Activated CD4-positive, alpha-beta memory T cell treated with anti-CD3 and anti-CD28 coated beads, Interleukin-2, amount 10 ng/mL, durations not matched to agents 7 days and 5 days (primary cell): ENCODE measurements at regions not wholly inside any gene's neighbourhood (a gene's known extent, or its start where the extent isn't known, plus 50 kb on each side); places are given as distances from the start of the nearest gene placed in this dataset.
"Not testable (repeated sequence)": the region's sequence is repeated elsewhere in the genome, so short reads cannot be mapped to it uniquely, and the experiment has no call there.

Experiments used
- CTCF ChIA-PET: fragments of 350-600 bp; sonication (Branson Sonifier 250); formaldehyde crosslinking; loops from one replicate; lab custom pipeline; 2021; ENCODE audit warnings: antibody characterized with exemption, inconsistent platforms; lab: Charles Lee
- POLR2A ChIA-PET: fragments of 350-600 bp; sonication (Branson Sonifier 250); formaldehyde crosslinking; loops from one replicate; lab custom pipeline; 2021; ENCODE audit warnings: antibody characterized with exemption; lab: Charles Lee
- DNase-seq: peaks from one replicate; pipeline ENCODE4 v3.0.0-alpha.2; 2020
- H3K27ac Mint-ChIP-seq: one replicate; pipeline ENCODE4 v1.8.0; 2021; ENCODE audit warnings: mild to moderate bottlenecking, mixed read lengths
- H3K27me3 Mint-ChIP-seq: one replicate; pipeline ENCODE4 v1.8.0; 2021; ENCODE audit warnings: mixed read lengths
- H3K36me3 Mint-ChIP-seq: one replicate; pipeline ENCODE4 v1.8.0; 2021; ENCODE audit warnings: low read depth, mixed read lengths
- H3K4me1 Mint-ChIP-seq: one replicate; pipeline ENCODE4 v1.8.0; 2021; ENCODE audit warnings: mixed read lengths
- H3K4me3 Mint-ChIP-seq: one replicate; pipeline ENCODE4 v1.8.0; 2021; ENCODE audit warnings: mild to moderate bottlenecking, mixed read lengths
- H3K9me3 Mint-ChIP-seq: one replicate; pipeline ENCODE4 v1.8.0; 2021; ENCODE audit warnings: mixed read lengths

DNA sequence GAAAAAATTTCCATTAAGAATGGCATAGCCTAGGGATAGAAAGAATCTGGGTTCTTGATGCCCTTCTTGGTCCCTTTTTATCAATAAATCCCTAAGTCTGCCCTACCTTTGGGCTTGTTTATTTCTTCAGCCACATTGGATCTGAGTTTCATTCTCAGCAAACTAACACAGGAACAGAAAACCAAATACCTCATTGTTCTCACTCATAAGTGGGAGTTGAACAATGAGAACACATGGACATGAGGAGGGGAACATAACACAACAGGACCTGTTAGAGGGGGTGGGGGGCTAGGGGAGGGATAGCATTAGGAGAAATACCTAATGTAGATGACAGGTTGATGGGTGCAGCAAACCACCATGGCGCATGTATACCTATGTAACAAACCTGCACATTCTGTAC is 237.0 kb upstream of the MAP2 start:
- H3K4me3 Mint-ChIP-seq, H3K36me3 Mint-ChIP-seq, H3K27ac Mint-ChIP-seq, H3K9me3 Mint-ChIP-seq, CTCF ChIA-PET, H3K27me3 Mint-ChIP-seq, DNase-seq, POLR2A ChIA-PET, H3K4me1 Mint-ChIP-seq: not testable (repeated sequence)

DNA sequence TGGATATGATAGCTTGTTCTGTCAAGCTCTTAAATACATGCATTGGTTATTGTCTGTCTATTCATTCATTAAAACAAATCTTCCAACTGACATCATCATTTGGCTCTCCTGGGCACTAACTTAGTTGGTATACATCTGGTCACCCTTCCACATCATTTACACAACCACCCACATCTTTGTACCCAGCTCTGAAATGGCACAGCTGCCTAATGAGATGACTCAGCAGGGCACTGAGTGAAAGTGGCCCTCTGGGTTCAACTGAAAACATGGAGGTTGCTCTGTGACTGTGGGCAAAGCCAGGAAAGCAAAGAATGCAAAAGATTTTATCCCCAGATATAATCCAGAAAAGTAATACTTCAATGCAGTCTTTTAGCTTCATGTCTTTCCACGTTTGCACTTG is 234.0 kb upstream of the MAP2 start:
- POLR2A ChIA-PET: no interaction called here
- Mint-ChIP-seq H3K27ac (no peak overlapping the region), H3K4me3 (no peak overlapping the region), H3K27me3 (no peaks in the 10 kb centered on the region), H3K4me1 (no peaks in the 10 kb centered on the region), H3K9me3 (peaks cover 5% of the 10 kb centered on the region), H3K36me3 (no peaks in the 10 kb centered on the region)
- DNase-seq: no peak
- CTCF ChIA-PET: no interaction called here

DNA sequence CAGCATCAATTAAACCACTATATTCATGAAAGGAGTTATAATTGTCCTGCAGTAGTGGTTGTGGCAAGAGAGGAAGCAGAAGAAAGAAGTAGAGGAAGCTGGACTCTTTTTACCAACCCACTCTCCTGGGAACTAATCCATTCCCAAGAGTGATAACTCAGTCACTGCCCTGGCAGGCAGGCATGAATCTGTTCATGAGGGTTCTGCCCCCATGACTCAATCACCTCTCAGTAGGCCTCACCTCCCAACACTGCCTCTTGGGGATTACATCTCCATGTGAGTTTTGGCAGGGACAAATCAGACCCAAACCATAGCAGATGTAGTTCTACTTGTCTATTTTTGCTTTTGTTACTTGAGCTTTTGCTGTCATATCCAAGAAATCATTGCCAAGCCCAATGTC is 232.7 kb upstream of the MAP2 start:
- ChIA-PET CTCF (no interaction called here), POLR2A (no interaction called here)
- Mint-ChIP-seq H3K4me3 (no peak overlapping the region), H3K4me1 (no peaks in the 10 kb centered on the region), H3K27ac (no peak overlapping the region), H3K36me3 (no peaks in the 10 kb centered on the region), H3K27me3 (no peaks in the 10 kb centered on the region), H3K9me3 (peaks cover 8% of the 10 kb centered on the region)
- no peak for DNase-seq

DNA sequence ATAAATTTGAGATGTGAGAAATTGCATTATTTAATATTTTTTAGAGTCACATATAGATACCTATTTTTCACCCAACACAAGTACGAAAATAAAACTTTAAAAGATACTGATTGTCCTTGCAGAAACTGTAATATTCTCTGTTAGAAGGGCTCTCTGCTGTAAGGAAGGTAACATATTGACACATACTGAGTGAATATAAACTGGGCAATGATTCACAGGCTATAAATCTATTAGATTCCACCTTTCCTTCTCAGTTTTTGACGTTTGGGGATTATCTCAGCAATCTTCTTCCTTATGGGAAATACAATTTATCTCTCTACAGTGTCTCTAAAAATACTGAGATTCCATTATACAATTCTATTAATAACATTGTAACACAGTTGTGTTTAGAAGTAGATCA is 229.1 kb upstream of the MAP2 start:
- Mint-ChIP-seq H3K9me3 (peaks cover 12% of the 10 kb centered on the region), H3K4me1 (no peaks in the 10 kb centered on the region), H3K27ac (no peak overlapping the region), H3K4me3 (no peak overlapping the region), H3K27me3 (no peaks in the 10 kb centered on the region), H3K36me3 (no peaks in the 10 kb centered on the region)
- POLR2A ChIA-PET: no interaction called here
- CTCF ChIA-PET: no interaction called here
- DNase-seq: no peak

DNA sequence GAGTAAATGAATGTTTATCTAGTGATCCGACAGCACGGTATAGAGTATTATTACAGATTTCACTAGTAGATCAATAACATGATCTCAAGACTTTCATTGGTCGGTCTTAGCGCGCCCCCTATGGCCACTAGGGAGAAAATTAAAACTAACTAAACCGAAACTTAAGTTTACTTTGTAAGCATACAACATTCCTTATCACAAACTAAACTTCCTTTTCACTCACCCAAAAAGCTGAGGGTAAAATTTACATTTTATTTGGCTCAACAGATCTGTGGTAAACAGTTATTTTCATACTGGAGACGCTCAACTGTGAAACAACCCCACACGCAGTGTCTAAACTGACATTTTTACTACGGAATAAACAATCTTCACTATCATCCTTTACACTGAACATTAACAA is 215.6 kb upstream of the MAP2 start:
- Mint-ChIP-seq H3K4me1 (no peaks in the 10 kb centered on the region), H3K9me3 (no peaks in the 10 kb centered on the region), H3K36me3 (no peaks in the 10 kb centered on the region), H3K4me3 (peak overlapping the region; percentile 14), H3K27me3 (no peaks in the 10 kb centered on the region), H3K27ac (no peak overlapping the region)
- ChIA-PET POLR2A (no interaction called here), CTCF (no interaction called here)
- no peak for DNase-seq

DNA sequence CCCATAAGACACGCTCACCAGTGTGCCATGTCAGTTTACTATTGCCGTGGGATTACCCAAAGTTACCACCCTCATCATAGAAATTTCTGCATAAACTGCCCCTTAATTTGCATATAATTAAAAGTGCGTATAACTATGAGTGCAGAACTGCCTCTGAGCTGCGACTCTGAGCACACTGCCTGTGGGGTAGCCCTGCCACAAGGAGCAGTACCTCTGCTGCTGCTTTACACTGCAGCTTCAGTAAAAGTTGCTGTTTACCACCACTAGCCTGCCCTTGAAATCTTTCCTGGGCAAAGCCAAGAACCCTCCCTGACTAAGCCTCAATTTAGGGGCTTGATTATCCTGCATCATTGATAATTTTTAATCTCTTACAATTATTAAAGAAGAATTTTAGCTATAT is 213.9 kb upstream of the MAP2 start:
- Mint-ChIP-seq H3K27me3 (no peaks in the 10 kb centered on the region), H3K27ac (no peak overlapping the region), H3K4me3 (no peak overlapping the region), H3K4me1 (no peaks in the 10 kb centered on the region), H3K9me3 (no peaks in the 10 kb centered on the region), H3K36me3 (no peaks in the 10 kb centered on the region)
- ChIA-PET CTCF (no interaction called here), POLR2A (no interaction called here)
- DNase-seq: no peak

DNA sequence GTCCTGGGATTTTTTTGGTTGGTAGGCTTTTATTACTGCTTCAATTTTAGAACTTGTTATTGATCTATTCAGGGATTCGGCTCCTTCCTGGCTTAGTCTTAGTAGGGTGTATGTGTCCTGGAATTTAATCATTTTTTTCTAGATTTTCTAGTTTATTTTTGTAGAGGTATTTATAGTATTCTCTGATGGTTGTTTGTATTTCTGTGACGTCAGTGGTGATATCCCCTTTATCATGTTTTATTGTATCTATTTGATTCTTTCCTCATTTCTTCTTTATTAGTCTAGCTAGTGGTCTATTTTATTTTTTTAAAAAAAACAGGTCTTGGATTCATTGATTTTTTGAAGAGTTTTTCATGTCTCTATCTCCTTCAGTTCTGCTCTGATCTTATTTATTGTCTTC is 193.3 kb upstream of the MAP2 start:
- ChIA-PET CTCF (no interaction called here), POLR2A (no interaction called here)
- Mint-ChIP-seq H3K27me3 (no peaks in the 10 kb centered on the region), H3K4me1 (no peaks in the 10 kb centered on the region), H3K36me3 (no peaks in the 10 kb centered on the region), H3K27ac (no peak overlapping the region), H3K9me3 (peaks cover 5% of the 10 kb centered on the region), H3K4me3 (no peak overlapping the region)
- no peak for DNase-seq

DNA sequence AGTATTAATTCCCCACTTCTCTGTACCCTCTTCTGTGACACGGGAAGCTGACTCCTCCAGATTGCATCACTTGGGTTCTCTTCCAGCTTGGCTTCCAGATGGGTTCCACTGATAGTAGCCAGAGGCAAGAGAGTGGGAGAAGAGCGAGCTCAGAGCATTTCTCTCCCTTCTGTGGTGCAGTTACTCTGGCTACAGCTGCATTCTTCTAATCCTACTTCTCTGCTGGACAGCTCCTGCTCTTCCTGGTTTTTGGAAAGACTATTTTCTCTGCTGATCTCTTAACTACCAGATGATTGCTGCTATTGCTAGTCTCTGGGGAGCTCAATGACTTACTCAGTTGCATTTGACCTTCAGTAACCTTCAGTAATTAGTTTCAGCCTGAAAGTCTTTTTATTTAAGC is 187.5 kb upstream of the MAP2 start:
- H3K36me3 Mint-ChIP-seq: no peaks in the 10 kb centered on the region
- peaks cover 2% of the 10 kb centered on the region for H3K9me3 Mint-ChIP-seq
- H3K27ac Mint-ChIP-seq: no peak overlapping the region
- POLR2A ChIA-PET: no interaction called here
- CTCF ChIA-PET: no interaction called here
- no peaks in the 10 kb centered on the region for H3K27me3 Mint-ChIP-seq
- no peaks in the 10 kb centered on the region for H3K4me1 Mint-ChIP-seq
- DNase-seq: no peak
- H3K4me3 Mint-ChIP-seq: no peak overlapping the region

DNA sequence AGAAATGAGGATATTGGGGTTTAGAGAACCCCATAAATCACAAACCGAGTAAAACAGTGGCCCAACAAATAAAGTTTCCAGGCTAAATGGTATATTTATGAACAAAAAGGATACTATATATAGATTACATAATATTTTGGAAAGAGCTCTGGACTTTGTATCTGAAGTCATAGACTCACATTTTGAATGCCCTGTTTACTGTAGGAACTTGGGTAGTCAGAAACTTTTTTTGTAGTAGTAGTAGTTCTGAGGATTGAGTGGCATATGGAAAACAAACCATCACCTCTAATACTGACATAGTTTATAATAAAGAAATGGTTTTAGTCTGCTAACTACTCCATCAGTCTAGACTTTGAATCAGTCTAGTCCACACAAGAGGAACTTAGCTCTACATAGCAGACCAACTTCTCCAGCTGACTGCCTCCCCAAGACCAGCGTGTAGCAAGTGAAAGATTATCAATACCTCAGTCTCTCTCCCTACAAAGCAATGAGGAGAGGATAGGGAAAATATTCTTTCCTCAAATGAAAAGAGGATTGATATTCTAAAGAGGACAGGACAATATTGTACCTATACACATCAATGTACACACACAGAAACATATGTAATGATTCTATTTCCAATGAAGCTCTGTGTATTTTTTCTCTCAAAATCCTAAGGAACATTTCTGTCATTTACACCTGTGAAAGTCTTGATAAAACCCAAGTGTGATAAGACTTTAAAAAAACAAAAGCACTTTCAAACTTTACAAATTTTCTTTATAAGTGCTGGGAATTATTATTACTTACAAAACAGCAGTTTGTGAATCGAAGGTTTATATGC is 184.9 kb upstream of the MAP2 start:
- ChIA-PET POLR2A (no interaction called here), CTCF (no interaction called here)
- Mint-ChIP-seq H3K27me3 (no peaks in the 10 kb centered on the region), H3K36me3 (no peaks in the 10 kb centered on the region), H3K4me3 (no peak overlapping the region), H3K9me3 (peaks cover 4% of the 10 kb centered on the region), H3K27ac (no peak overlapping the region), H3K4me1 (no peaks in the 10 kb centered on the region)
- DNase-seq: no peak

DNA sequence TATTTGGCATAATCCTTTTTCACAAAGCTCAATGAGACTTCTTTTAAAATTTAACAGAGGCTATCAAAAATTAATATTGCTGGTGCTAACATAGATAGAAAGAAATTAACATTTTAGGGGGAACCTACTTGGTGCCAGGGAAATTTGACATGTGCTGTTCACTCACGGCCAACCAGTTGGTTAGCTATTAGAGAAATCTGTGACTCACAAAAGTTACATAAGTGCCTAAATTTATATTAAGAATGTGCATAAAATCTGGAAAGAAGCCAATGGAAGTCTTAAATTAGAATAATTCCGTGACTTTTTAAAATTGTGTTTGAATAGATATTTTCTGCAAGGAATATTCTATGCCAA is 184.3 kb upstream of the MAP2 start:
- H3K9me3 Mint-ChIP-seq: peaks cover 4% of the 10 kb centered on the region
- ChIA-PET CTCF (no interaction called here), POLR2A (no interaction called here)
- H3K36me3 Mint-ChIP-seq: no peaks in the 10 kb centered on the region
- no peaks in the 10 kb centered on the region for H3K27me3 Mint-ChIP-seq
- no peak for DNase-seq
- H3K4me3 Mint-ChIP-seq: no peak overlapping the region
- no peaks in the 10 kb centered on the region for H3K4me1 Mint-ChIP-seq
- H3K27ac Mint-ChIP-seq: no peak overlapping the region

DNA sequence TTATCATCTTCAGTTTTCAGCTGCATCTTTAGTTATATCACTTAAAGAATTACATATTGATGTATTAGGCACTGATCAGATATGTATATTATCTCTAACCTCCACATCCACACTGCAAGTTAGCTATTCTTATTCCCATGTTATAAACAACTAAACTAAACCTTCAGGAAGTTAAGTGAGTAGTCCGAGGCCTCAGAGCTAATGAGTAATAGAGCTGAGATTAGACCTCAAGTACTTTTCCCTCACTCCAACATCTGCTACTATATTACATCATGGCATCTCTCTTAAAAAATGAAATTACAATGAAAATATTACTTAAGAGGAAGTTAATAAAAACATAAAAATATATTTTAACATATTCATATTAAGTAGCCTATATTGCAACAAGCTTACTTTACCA is 183.6 kb upstream of the MAP2 start:
- H3K9me3 Mint-ChIP-seq: peaks cover 4% of the 10 kb centered on the region
- no peak overlapping the region for H3K4me3 Mint-ChIP-seq
- no peak overlapping the region for H3K27ac Mint-ChIP-seq
- POLR2A ChIA-PET: no interaction called here
- no peaks in the 10 kb centered on the region for H3K36me3 Mint-ChIP-seq
- no peak for DNase-seq
- CTCF ChIA-PET: no interaction called here
- no peaks in the 10 kb centered on the region for H3K27me3 Mint-ChIP-seq
- H3K4me1 Mint-ChIP-seq: no peaks in the 10 kb centered on the region

DNA sequence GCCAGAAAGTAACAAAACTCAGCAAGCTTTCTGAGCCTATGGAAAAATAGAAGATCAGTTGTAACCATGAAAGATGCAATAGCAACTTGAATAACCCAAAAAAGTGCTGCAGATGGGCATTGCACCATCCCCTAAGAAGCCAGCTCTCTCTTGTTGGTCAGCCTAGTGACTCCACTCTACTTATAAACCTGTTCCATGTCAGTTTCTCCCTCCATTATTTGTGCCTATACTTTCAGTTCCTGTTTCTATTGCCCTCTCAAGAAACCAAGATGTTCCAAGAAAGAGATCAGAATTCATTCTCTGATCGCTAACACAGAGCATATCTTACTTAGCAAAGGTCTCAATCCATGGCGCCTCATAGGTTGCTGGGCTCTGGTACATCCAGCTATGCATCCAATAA is 170.3 kb upstream of the MAP2 start:
- no peak for DNase-seq
- Mint-ChIP-seq H3K9me3 (no peaks in the 10 kb centered on the region), H3K36me3 (no peaks in the 10 kb centered on the region), H3K4me3 (no peak overlapping the region), H3K27ac (no peak overlapping the region), H3K4me1 (no peaks in the 10 kb centered on the region), H3K27me3 (no peaks in the 10 kb centered on the region)
- ChIA-PET POLR2A (no interaction called here), CTCF (no interaction called here)

DNA sequence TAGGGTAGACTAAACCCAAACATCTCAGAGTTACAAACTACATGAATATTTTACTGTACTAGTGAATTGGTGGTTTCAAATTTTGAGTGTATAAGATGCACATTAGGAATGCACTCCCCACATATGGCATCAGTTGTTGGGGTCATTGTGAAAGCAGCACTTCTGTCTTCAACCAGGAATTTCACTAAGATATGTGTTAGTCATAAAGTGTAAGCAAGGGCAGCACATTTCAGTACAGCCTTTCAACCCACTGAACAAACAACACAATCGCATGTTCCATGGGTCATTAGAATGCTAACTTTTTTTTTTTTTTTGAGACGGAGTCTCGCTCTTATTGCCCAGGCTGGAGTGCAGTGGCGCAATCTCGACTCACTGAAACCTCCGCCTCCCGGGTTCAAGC is 164.1 kb upstream of the MAP2 start:
- ChIA-PET CTCF (no interaction called here), POLR2A (no interaction called here)
- no peak overlapping the region for H3K27ac Mint-ChIP-seq
- H3K27me3 Mint-ChIP-seq: no peaks in the 10 kb centered on the region
- H3K4me1 Mint-ChIP-seq: no peaks in the 10 kb centered on the region
- H3K36me3 Mint-ChIP-seq: no peaks in the 10 kb centered on the region
- H3K4me3 Mint-ChIP-seq: no peak overlapping the region
- H3K9me3 Mint-ChIP-seq: peaks cover 5% of the 10 kb centered on the region
- DNase-seq: no peak

DNA sequence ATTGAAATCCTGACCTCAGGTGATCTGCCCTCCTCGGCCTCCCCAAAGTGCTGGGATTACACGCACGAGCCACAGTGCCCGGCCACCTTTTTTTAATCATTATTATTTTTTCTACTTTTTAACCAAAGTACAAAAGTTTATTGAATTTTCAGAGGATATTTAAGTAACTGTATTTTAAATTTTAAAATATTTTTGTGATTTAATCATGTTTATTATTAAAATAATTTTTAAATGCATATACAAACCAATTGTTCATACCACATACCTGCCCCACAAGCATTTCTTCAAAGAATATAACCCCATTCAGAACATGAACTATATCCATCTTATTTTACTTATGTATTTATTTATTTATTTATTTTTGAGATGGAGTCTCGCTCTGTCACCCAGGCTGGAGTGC is 163.6 kb upstream of the MAP2 start:
- POLR2A ChIA-PET: no interaction called here
- no peaks in the 10 kb centered on the region for H3K27me3 Mint-ChIP-seq

More for the DNA sequence above, 163.6 kb upstream of the MAP2 start:
- no peak overlapping the region for H3K27ac Mint-ChIP-seq
- no peaks in the 10 kb centered on the region for H3K36me3 Mint-ChIP-seq
- no peak overlapping the region for H3K4me3 Mint-ChIP-seq
- CTCF ChIA-PET: no interaction called here
- H3K4me1 Mint-ChIP-seq: no peaks in the 10 kb centered on the region
- DNase-seq: no peak
- peaks cover 5% of the 10 kb centered on the region for H3K9me3 Mint-ChIP-seq
